T-helper 1 cell treated with Interleukin-12 subunit alpha and Interleukin-12 subunit beta and Interleukin-4 antibody, amounts not matched to agents 30 ng/mL and 1 ng/mL, for 36 hours (primary cell): ENCODE measurements at regions not wholly inside any gene's neighbourhood (a gene's known extent, or its start where the extent isn't known, plus 50 kb on each side); places are given as distances from the start of the nearest gene placed in this dataset.

ENCODE experiments used
- intact Hi-C: fragments of 100-400 bp; cut with micrococcal nuclease; formaldehyde crosslinking; loops from one replicate; pipeline ENCODE4 v1.15.1; 2024

DNA sequence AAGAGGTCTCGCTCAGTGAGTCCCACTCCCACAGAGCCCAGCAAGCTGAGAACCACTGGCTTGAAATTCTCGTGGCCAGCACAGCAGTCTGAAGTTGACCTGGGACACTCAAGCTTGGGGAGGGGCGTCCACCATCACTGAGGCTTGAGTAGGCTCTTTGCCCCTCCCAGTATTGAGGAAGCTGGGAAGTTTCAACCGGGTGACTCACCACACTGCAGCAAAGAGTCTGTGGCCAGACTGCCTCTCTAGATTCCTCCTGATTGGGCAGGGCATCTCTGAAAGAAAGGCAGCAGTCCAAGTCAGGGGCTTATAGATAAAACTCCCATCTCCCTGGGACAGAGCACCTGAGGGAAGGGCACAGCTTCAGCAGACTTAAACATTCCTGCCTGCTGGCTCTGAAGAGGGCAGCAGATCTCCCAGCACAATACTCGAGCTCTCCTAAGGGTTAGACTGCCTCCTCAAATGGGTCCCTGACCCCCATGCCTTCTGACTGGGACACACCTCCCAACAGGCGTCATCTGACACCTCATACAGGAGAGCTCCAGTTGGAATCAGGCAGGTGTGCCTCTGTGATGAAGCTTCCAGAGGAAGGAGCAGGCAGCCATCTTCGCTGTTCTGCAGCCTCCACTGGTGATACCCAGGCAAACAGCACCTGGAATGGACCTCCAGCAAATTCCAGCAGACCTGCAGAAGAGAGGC, 970.9 kb upstream of the LRRN3 start:
- intact Hi-C loops = no loop called here

DNA sequence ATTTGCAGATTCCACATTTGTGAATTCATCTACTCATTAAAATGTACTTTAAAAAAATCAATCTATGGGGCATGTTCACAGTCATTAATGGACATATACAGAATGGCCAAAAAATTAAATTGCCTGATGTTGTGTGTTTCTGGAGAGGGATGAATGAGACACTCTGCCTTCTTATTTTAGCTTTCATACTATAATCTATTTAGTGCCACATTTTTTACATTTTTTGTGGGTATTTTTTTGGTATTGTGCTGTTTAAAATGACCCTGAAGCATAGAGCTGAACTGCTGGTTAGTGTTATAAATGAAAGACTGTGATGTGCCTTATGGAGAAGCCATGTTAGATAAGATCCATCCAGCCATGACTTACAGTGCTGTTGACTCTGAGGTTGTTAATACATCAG, 961.8 kb upstream of the LRRN3 start:
- intact Hi-C loops = no loop called here

DNA sequence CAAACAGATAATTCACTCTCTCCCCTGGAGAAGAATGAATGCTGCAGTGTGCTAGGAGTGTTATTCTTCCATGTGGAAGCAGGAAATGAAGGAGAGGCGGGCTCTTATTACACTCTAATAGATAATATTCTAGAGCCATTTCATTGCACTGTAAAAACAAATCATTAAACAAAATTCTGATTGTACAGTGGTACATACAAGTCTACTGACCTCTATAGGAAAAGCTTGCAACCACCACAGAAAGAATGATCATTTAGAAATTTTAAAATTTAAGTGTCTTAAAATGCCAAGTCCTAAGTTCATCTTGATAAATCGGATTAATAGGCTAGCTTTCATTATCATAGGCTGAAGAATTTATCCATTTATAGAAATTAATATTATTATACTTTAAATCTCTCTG, 960.3 kb upstream of the LRRN3 start:
- intact Hi-C loops = no loop called here

DNA sequence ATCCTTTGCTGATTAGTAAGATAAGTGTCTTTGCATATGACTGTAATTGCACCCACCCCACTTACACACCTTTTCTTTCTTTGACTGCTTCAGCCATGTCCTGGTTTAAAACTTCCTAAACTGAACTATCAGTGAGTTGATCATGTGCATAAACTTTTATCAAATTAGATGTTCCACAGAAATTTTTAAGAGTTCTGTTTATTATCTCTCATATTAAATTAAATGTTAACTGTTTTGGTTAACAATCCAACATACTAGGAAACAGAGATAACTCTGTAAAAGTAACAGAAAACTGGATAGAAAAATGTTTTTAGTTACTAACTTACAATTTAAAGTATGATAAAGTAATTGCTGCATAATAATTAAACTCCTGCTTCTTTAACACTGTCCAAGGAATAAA, 959.6 kb upstream of the LRRN3 start:
- intact Hi-C loops = no loop called here

DNA sequence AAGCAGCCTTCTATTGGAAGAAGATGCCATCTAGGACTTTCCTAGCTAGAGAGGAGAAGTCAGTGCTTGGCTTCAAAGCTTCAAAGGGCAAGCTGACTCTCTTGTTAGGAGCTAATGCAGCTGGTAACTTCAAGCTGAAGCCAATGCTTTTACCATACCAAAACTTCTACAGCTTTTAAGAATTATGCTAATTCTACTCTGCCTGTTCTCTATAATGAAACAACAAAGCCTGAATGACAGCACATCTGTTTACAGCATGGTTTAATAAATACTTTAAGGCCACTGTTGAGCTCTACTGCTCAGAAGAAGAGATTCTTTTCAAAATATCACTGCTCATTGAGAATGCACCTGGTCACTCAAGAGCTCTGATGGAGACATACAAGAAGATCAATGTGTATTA, 951.9 kb upstream of the LRRN3 start:
- intact Hi-C loops = no loop called here

DNA sequence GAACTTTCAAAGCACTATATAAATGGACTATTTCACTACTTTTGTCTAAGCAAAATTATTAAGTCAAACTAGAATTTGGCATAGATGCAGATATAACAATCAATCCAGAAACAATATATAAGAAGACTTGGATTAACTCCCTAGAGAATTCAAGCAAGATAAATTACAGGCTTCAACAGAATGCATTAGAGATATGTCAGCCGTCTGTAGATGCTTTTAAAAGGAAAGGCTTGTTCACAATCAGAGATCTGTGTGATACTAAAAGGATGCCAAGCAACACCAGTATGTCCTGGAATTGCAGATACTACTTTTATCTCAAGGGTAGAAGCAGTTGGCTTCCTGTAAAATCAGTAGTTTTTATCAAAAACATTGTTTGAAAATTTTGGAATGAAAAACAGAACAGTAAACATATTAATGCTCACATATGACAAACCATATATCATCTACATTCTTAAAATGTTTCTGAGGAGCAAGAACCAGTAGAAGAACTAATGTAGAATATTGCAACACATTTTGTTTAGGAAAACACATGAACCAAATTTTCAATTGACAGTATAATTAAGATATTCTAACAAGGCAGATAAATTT, 947.9 kb upstream of the LRRN3 start:
- intact Hi-C loops = no loop called here

DNA sequence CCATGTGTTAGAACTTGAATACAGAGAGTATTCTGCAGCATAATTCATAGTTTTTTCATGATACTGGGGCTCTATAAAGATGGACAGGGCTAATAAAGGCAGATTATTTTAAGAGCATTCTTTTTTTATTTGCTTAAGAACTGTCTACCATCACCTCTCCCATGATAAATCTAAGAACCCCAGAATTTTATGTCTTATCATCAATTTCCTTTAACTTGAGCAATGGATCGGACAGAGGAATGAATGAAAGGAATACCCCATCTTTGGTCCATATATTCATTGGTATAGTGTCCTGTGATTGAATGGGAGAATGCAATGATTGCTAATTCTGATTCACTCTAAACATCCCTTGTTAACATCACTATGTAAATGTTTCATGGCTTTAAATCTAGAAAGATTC, 946.3 kb upstream of the LRRN3 start:
- intact Hi-C loops = no loop called here

DNA sequence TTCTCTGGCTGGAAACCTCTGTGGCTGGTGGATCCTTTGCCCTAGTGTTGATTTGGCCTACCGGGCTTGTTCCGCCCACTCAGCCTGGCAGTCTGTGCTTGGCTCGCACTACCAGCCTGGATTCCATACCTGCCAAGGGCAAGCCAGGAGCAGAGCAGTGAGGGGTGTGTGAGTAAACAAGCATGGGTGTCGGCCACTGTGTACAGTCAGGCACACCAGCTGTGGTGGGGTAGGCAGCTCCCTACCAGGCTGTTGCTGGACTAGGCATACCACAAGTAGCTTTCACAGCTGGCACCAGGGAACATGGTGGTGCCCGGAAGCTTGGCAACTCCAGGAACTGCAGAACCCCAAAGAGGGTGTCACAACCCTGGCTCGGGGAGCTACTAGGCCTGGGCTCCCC, 942.9 kb upstream of the LRRN3 start:
- intact Hi-C loops = no loop called here

DNA sequence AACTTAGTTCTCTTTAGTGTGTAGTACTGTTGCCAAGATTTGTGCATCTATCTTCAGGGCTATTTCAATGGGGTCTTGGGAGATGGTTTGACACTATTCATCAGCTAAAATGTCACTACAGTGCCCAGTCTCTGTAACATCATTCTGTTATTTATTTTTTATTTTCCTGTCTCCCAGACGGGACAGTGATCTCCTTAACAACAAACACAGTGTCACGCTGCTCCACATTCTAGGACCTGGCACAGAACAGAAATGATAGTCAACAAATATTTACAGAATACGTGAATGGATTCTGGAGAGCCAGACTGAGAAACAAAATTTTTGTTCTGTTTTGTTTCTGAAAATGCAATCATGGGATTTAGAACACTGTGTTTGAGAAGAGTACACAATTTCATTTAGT, 937.7 kb upstream of the LRRN3 start:
- intact Hi-C loops = no loop called here

DNA sequence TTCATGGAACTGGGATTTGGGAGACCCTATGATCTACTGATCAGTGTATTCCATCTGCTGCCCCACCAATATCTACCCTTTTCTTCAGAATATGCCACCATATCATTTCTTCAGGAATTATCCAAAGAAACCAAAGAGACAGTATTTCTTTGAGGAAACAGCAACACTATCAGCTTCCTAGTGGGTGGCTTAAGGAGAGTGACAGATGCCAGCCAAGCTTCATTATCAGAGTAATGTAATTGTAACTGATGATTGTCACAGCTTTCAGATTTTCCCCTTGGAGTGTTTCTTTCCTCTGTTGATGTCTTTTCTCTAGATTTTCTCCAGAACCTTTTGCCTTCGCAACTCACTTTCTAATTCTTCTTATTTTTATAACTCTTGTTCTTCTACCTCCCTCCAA, 934.4 kb upstream of the LRRN3 start:
- intact Hi-C loops = no loop called here

DNA sequence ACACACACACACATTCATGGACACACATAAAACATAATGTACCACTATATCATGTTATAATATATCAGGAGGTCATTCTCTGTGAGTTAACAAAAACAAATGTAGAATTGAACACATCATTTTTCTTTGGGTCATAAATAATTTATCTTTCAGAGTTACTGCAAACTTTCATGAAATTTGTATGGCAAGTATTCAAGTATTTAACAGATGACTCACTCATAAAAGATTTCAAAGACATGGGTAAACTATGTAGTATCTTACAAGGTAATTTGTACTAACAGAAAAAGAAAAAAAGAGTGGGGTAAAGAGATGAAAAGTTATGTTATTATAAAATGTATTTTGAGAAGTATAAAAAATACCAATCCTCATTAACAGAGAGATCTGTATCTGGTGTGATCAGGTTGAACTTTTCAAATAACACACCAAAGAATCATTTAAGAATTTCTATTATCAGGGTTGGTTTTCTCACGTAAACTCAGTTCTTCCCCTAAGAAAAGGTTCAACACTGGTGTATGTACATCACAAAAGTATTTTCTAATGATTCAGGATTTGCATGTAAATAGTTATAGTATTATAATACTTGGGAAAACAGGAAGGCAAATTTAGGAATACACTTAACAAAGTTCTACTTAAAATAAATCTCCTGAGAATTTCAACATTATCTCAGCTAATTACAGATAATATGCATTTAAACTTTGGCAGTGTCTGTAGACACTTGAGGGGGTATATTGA, 933.1 kb upstream of the LRRN3 start:
- intact Hi-C loops = no loop called here

DNA sequence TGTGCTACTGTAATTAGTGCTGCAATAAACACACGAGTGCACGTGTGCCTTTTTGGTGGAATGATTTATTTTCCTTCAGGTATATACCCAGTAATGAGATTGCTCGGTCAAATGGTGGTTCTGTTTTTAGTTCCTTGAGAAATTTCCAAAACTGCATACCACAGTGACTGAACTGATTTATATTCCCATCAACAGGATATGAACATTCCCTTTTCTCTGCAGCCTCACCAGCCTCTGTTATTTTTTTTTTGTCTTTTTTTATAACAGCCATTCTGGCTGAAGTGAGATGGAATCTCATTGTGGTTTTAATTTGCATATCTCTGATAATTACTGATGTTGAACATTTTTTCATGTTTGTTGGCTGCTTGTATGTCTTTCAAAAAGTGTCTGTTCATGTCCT, 922.9 kb upstream of the LRRN3 start:
- intact Hi-C loops = no loop called here

DNA sequence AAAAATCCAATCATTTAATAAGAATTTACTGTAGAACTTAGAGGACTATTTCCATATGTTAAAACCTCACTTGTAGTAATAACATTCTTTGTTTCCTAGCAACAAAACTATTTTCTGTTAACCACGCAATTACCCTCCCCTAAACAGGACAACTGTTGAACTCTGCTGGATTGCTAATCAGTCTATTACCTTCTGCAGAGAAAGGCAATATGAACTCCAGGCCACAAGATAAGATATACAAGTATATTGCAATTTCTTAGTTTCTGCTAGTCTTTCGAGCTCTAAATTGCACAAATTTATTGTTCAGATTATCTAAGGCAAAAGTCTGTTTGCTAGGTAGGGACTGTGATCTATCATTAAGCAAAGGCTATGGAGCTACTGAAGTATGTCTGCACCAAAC, 920.1 kb upstream of the LRRN3 start:
- intact Hi-C loops = no loop called here

DNA sequence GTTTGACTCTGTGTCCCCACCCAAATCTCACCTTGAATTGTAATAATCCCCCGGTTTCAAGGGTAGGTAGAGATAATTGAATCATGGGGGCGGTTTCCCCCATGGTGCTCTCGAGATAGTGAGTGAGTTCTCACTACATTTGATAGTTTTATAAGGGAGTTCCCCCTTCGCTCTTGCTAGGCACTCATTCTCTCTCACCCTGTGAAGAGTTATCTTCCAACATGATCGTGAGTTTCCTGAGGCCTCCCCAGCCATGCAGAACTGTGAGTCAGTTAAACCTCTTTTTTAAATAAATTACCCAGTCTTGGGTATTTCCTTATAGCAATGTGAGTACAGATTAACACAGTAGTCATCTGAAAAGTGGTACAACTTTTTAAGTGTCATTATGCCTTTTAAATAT, 913.5 kb upstream of the LRRN3 start:
- intact Hi-C loops = no loop called here

DNA sequence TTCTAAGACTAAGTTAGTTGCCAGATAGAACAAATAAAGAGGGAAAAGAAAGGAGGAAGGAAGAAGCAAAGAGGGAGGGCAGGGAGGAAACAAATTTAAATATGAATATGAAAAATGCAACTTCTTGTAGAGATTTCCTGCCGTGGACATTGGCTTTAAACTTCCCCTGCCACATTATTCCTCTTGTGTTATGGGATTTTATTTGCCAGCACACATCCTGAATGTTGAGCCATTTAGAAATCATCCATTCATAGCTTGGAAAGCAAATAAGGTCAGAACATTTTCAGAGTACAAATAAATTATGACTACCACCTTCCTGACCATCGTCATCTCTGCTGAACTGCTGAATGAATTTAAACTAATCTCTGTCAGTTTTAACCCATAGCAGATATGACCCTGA, 911.9 kb upstream of the LRRN3 start:
- intact Hi-C loops = no loop called here

DNA sequence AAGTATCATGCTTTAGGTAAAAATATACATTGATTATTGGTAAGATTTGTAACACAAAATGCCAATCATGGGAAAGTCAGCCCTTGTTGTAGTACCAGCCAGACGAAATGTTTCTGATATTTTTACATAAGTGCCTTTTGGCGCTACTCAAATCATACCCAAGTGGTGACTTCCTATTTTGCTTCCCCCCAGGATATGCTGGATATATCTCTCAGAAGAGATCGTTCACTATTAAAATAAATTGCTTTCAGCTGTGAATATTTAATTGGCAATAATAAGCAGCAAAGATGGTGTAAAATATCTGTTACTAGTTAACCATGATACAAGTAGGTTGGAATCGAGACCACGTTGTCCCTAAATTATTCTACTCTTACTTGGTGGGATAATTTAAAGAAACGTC, 909.2 kb upstream of the LRRN3 start:
- intact Hi-C loops = no loop called here

DNA sequence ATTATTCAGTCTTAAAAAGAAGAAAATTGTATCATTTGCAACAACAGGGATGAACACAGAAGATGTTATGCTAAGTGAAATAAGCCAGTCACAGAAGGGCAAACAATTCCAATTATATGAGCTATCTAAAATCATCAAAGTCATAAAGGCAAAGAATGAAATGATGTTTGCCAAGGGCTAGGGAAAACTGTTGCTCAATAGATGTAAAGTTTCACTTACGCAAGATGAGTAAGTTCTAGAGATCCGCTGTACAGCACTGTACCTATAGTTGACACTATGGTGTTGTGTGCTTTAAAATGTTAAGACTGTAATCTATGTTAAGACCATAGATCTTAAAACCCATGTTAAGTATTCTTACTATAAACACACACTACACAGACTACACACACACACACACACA, 904.6 kb upstream of the LRRN3 start:
- intact Hi-C loops = no loop called here

DNA sequence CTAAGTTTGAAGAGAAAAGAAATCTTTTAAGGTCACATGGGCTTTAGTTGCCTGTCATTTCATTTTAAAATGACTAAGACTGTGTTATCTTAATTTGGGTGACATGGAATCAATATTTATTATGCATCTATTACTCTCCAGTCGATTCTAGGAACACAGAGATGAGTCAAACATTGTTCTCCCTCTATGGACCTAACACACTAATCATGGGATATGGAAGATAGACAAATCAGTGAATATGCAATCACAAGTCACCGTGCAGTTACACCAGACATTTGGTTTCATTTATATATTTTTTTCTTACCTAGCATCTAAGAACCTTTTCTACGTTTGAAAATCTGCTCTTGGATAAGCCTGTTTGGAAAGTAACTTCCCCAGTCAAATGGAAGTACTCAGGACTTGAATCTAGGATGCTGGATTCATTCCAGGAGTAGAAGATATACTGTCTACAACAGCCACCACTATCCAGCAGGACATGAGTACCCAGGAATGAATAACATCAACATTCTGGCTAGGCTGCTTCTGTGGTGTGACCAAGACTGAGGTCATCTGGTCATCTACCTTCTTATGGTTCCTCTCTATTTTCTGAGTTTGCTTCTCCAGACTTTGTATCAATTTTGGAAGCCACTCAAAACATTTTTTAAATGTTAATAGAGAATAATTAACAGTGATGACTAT, 902.9 kb upstream of the LRRN3 start:
- intact Hi-C loops = no loop called here

DNA sequence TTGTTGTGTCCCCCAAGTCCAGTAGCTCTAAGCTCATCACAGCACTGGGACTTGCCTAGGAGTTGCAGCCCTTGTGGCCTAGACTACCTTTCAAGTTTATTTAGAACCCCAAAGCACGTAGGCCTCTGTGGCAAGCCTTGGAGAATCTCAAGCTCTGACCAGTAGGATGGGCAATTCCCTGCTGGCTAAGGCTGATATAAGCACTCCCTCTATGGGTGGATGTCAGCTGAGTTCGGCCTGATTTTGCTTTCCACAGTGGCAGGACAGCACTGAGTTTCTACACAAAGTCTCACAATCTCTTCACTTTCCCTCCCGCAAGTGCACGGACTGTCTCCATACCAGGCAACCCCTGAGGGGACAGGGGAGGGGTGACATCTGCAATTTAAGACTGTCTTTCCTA, 886.4 kb upstream of the LRRN3 start:
- intact Hi-C loops = no loop called here

DNA sequence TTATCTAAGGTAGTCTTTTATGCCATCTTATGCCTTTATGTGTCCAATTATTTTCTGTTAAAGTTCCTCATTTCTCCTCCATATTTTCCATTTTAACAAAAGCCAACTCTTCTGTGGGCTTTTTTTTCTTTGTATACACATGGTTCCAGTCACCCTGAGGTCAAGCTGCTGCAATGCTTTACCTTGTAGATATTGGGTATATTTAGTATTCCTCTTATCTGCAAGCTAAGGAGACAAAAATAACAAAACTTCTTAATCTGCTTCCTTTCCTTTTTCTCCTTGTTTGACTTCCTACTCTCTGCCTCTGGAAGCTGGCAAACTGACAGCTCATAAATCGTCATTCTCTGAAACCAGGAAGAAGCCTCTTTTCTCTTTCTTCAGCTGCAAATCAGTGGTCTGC, 885.0 kb upstream of the LRRN3 start:
- intact Hi-C loops = no loop called here

DNA sequence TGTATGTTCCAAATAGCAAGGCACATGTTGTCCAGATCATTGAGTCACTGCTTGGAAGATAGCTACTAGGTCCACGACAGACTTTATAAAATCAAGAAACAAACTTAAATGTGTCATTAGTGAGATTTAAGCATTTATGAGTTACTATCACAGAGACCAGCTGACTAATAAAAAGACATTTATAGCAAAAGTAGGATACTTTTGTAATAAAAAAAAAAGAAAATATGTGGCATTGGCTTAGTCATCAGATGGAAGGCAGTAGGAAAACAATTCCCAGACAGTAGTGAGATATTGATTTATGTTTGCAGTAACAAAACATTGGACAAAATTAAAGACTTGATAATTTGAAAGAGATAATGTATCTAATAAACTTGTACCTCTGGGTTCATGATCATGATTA, 881.0 kb upstream of the LRRN3 start:
- intact Hi-C loops = loop anchor here (5.0 kb wide), 1 partner anchor 48 kb away; no protein-coding TSS in a partner anchor

DNA sequence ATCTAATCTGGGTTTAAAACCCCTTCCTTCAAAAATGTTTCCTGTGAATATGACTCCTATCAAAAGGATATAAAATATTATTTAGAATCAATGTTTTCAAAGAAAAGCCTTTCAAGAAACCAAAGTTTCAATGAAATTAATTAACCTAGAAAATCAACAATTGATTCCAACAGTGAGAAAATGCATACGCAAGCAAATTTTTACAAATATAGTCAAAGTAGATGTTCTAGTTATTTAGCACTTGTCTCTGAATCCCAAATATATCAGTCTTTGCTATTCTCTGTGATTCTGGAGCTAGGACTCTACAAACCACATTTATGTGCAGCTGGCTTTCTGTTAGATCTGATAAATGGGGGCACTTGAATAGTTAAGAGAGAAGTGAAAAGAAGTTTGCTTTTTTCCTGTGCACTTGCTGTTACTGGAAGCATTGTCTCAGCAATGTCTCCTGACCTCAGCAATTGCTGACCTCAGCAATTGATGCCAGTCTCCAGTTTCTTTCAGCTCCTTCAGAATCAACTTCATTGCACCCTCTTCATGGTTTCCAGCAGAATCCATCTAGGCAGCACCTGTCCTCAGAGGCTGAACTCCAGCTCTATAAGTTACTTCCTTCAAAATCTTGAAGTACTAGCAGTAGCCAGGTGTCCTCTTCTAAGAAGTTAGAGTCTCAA, 879.9 kb upstream of the LRRN3 start:
- intact Hi-C loops = loop anchor here (5.0 kb wide), 1 partner anchor 49 kb away; no protein-coding TSS in a partner anchor
